Activated CD8-positive, alpha-beta memory T cell treated with anti-CD3 and anti-CD28 coated beads for 24 hours (primary cell): ENCODE measurements at regions not wholly inside any gene's neighbourhood (a gene's known extent, or its start where the extent isn't known, plus 50 kb on each side); places are given as distances from the start of the nearest gene placed in this dataset.

Experiments
- DNase-seq: peaks from one replicate; pipeline ENCODE4 v3.0.0-alpha.2; 2020

DNA sequence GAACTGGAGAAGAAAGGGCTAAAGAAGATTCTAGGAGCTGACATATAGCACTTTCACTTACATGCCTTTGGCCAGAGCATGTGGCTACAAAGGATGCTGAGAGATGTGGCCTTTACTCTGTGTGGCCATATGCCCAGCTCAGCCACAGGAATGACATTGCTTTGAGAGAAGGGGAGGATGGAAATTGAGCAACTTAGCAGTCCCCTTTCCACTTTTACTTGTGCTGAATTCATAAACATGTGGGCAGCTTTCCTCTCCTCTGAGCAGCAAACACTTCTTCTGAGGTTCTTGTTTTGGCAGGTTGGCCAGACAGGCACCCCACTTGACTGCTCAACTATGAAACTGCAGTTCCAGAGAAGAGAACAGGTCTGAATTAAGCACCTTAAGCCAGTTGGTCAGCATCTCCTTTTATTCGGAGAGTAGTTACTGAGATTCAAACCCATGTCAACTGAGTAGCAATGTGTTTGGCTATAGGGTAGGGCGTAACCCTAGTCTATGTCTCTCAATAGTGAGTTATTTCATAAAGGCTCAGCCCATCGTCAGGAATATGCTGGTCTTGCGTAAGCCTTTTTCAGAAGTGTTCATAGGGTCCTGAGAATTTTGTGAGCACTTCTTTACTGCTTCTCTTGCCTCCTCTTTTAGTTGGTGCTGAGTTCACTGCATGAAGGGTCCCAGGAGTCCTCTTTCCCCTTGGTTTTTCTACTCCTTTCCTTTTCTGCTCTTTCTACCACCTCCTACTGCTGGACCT is 134.5 kb downstream of the PALM2AKAP2 start:
- DNase-seq = peak; percentile 30

DNA sequence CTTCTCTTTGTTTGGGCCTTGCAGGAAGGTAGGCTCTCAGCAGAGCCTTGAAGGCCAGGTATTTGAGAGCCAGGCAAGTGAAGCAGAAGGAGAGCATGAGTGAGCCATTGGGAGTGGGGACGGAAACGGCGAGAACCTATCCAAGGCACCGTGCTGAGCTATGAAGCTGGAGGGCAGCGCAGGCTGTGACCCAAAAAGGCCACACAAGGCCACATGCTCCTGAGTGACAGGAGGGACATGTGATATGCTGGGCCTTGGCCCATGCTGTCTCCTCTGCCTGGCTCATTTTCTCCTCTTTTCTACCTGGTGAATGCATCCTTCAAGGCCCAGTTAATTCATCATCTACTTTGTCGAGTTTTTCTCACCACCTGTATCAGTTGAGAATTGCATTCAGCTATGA is 136.3 kb downstream of the PALM2AKAP2 start:
- DNase-seq = peak; percentile 26

DNA sequence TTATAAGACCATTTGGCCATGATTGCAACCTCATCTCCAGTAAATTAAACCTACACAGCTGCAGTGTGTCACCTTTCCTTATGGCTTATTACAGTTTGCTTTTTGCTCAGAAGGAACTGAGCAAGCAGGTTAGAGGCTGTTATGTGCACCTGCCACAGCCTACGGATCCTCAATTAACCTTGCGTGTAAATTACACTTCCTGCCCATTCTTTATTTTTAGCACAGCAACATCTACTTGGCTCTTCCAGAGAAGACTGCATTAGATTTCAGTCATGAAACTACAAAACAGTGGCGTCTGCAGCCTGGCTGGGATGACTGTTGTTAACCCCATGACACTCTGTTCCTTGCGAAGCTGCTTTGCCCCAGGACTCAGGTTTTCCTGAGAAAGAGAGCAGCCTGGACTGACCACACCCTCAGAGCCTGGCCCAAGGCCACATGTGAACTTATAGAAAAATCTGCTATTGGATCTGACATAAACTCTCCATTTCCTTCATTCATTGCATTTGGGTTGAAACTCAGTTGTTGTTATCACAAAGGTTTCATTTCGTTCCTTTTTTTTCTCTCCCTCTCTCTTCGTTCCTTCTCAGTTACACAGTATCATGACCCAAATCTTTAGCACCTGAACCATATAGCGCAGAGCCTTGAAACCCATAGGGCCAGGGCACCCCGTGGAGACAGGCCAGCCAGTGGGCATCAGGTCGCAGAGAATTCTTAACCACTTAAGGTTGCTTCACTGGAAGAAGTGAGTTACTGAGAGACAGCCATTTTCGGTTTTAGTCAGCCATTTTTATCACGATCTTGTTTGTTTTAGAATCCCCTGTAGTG is 138.6 kb downstream of the PALM2AKAP2 start:
- DNase-seq = peak; percentile 53

DNA sequence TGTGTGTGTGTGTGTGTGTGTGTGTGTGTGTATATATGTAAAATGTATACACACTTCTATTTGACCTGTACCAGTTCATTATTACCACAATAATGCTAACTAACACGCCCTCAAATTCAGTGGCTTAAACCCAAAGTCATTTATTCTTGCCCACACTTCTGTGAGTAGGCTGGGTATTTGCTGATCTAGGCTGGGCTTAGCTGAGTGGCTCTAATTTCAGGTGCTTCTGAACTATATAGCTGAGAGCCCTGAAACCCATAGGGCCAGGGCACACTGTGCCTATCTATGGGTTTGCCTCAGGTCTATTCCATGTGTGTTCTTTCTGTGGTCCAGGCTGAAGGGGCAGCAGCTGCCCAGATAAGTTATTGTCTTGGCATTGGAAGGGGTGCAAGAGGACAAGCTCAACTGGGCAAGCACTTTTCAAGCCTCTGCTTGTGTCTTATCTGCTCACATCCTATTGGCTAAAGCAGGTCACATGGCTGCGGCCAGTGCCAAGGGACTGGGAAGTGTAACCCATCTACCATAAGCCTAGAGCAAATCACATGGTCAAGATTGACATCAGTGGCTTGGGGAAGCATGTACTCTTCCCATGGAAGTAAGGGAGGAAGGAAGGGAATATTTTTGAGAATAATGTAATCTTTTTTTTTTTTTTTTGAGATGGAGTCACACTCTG is 139.9 kb downstream of the PALM2AKAP2 start:
- DNase-seq = no peak

DNA sequence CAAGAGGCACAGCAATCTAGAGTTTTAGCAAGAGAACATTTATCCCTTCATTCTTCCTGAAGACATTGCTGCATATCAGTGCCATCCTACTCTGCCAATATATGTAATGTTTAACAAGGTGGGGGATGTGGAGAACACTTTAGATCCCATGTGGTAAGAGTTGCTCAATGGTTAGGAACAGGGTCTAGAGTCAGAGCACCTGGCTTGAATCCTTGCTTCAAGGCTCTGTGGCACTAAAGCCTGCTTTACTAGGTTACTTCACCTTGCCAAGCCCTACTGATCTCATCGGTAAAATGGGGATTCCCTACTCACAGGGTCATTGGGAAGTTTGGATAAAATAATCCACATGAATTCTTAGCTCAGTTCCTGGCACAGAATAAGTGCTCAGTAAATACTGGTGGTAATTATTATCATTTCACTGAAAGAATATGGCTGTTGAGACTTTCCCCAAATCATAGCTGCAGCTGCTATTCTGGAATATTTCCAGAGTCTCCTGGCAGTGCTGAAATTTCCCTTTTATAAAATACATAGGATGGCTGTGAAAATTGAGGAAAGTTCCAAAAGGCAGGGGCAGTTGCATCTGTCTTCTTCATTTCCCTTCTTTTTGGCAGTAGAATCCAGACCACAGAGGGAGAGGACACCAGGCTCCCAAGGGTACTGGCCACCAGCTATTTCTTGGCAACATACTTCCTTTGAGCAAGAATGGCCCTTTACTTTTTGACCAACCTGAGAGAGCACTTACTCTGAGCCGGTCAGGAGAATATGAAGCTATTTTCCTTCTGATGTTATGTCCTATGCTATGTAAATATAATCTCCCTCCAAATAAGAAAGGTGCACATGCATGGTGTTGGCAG is 142.8 kb downstream of the PALM2AKAP2 start:
- no peak for DNase-seq

DNA sequence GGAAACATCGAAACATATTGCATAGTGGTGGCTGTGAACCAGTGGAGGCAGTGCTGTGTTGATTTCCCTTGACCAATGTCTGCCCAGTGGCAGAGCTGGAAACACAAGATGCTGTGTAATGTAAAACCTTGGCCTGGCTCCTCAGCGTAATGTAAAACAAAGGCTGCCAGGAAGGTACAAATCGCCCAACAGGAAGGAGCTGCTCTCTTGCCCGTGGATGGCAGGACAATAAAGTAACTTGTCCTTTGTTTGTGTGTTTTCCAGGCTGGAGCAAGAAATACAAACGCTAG is 143.4 kb downstream of the PALM2AKAP2 start:
- no peak for DNase-seq

DNA sequence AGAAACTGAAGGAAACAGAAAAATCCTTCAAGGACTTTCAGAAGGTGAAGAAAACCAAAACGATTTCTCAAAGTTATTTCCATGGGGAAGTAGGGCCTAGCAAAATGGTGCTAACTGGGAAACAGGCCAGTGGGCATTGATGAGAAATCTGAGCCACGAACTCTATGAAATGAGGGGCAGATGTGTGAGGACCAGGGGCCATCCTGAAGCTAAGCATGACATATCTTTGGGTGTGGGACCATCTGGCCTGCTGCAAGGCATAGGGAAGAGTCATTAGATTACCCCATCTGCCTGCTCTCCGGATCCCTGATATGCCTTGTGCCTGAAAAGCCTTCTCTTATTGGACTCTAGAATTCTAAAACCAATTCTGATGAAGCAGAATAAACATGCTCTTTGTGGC is 143.8 kb downstream of the PALM2AKAP2 start:
- no peak for DNase-seq

DNA sequence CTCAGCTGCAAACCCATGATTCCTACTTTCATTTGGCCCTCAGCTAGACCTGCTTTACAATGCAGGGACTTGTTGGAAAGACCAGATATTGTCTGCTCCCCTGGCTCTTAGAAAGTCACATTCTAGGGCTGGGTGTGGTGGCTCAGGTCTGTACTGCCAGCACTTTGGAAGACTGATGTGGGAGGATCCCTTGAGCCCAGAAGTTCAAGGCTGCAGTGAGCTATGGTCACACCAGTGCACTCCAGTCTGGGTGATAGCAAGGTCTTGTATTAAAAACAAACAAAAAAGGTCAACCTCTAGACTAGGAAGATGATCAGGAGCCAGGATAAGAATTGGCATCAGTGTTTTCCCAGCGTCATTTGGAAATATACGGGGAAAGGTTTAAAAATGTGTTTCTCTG is 145.8 kb downstream of the PALM2AKAP2 start:
- no peak for DNase-seq

DNA sequence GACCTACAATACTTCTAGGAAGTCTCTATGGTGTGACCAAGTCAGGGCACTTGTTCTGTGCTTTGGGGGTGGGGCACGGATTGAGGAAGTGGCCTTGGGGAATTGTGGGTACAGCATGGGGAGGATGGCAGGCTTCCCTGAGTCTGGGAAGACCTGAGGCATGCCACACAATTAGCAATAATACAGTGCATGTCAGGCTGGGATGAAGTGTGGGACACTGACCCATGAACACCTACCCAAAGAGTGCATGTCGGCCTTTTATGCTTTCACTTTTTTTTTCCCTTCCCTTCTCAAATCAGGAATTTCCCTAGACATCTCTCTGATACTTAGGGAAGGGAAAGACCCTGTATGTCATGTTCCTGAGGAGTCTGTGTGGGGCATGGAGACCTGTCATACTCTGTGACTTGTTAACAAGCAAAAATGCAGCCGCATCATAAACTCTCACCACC is 146.4 kb downstream of the PALM2AKAP2 start:
- DNase-seq = no peak

DNA sequence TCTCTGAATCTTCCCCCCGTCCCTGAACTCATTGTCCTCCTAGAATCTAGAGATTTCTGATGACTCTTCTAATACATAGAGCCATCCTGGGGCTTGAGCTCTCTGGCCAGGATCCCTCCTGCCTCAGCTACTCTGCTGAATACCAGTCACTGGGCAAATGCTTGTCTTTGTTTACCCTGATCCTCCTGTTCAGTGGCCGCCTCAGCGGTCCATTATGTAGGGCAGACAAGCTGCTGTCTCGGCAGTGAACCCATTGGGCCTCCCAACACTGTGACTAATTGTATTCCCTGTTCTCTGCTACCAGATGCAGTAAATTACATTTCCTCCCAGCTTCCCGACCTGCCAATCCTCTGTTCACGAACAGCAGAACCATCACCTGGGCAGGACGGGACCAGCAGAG is 151.6 kb downstream of the PALM2AKAP2 start:
- DNase-seq = no peak

DNA sequence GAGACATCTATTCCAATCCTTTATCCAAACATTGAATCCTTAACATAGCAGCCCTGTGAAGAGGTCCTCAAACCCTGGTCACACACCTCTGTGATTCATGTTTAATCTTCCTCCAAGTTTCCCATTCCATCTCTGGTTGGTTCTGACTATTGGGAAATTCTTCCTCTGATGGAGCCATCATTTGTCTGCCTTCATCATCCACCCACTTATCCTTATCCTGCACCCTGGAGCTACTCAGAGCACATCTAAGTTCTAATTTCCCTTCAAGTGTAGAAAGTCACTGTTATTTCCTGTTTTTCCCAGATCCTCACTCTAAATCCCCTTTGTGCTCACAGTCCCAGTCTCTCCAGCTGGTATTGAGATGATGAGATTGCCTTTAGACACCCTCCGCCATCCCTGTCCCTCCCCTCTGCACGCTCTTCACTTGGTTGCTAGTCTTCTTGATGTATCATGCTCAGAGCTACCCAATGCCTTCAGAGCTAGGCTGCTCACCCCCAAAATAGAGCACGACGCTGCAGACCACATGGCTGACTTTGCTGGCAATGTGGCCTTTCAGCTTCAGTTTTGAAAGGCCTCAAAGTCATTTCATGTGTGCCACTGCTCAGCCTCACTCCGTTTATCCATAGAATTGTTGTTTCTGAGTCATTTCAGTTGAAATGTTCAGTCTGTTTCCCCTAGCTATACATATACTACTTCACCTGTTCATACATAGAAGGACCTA is 154.3 kb downstream of the PALM2AKAP2 start:
- no peak for DNase-seq

DNA sequence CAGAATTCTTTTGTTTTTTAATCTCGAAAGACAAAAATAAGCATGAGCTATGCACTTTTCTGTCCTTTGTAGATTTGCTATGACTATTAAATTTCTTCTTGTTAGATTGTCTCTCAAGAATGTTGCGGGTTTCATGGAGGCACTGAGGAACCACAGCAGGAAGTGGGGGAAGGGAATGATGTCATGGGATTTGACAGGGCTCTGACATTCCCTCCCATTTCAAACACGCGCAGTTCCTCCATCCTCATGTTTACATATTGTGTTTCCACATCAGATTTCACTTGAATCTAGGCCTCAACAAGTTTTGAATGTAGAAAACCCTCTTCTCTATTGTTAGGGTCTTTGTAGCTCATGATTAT is 154.8 kb downstream of the PALM2AKAP2 start:
- no peak for DNase-seq

DNA sequence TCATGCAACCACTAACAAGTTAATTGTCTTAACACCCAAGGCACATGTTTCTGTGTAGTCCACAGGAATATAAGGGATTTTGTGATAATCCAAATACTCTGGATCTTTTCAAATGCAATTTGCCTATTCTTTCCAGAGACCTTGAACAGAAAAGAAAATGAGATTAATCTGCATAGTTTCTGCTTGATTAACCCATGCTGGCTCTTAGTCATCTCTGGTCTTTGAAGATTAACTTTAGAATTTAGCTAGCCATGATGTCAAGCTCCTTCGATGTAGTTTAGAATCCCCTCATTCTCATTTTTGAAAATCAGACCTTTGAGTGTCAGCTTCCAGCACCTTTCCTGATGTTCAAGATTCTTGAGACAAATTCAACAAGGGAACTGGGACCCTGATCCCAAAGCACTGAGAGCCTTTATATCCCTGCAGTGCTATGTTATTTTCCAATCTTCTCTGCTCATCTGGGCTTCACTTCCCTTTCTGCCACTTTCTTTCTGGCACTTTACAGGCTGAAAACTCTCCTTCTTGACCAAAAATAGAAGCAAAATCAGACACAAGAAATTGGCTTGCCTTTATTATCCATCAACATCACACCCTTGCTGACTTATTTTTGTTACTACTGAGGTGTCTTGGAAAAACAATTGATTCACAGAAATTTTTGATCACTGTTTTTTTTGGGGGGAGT is 155.5 kb downstream of the PALM2AKAP2 start:
- no peak for DNase-seq

DNA sequence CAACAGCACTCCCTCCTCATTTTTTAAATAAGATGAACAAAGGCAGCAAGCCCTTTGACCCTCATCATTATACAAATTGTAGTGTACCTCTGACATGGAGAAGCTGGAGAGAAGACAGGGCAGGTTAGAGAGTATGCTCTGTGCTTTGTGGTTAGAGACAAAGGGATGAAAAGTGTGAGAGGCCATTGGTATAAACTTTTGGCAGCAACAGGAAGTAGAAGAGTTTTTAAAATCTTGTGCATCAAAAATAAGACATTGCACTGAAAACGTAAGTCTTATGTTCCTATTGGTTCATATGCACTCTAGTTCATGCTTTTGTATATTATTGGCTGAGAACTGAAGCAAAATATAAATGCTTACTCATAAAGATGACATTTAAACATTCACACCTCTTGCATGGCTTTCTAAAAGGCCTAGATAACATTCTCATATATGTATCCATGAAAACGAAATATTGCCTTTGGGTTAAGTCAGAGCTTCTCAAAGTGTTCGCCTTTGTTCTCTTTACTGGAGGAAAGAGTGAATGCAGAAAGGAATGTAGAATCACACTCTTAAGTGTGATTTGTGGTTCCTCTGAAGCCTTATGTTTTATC is 158.0 kb downstream of the PALM2AKAP2 start:
- DNase-seq = no peak

DNA sequence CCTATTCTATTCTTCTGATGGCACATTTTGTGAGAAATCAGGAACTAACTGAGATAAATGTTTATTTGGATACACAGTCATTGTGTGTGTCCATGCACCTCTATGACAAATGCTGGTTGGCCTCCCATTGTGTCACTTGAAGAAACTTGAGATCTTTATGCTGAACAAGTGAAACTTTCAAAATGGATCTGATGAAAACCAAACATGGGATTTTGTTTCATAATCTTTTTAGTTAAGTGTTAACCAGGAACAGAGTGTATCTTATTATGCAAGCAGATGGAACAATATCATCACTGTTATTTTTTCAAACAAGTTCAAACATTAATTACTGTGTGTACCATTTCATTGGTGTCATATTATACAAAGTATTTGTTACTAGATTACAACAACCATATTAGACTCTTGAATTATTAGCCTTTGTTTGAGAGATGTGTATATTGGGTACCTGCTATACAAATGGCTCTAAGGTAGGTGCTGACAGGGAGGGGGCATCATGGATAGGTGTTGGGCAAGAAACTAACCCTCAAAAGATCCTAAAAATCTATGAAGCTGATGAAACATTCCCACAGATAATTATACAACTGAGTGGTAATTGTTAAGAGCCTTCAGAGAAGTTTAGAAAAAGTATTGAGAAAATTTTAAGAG is 159.8 kb downstream of the PALM2AKAP2 start:
- DNase-seq = no peak

DNA sequence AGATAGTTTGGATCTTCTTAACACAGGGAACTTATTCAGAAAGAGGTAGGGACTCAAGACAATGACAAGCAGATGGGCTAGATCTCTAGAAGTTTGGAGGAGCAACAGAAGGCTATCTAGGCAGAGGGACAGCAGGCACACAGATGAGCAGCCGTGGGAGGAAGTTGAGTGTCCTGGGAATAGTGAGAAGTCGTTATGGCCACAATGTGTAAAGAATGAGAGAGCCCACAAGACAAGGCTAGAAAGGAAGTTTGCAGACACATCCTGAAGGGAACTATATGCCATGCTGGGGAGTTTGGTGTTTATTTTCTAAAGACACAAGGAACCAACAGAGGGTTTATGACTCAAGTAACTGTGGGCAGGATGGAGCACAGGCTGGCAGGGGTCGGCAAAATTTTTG is 160.6 kb downstream of the PALM2AKAP2 start:
- no peak for DNase-seq

DNA sequence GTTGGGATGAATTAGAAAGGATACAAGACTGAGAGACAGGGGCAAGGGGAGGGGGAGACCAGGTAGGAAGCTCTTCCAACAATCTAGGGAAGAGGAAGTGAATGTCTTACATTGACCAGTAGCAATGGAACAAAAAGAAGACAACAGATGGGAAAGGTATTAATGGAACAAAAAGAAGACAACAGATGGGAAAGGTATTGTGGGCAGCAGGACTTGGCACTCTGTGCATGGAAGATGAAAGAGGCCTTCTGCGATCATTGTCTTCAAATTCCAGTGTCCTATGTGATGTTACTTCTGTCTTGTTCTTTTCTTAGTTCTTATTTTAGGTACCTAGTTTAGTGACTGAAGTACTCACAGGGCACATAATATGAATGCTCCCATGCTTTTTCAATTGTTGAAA is 161.8 kb downstream of the PALM2AKAP2 start:
- no peak for DNase-seq

DNA sequence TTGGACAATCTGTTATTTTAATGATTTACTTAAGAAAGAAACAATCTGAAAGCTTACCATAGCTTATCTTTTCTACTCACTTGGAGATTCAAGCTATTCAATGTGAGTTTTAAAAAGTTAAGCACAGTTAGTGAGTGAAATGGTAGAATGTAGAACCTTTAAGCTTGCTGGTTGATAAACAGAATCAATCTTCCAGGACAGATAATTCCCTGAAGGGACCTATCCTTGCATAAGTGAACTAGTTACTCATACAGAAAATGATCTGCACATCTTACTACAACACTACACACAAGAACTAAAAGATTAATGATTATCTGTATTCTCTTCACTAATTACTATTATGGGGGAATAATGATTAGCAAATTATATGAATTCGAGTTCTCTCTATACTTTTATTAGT is 165.6 kb downstream of the PALM2AKAP2 start:
- no peak for DNase-seq

DNA sequence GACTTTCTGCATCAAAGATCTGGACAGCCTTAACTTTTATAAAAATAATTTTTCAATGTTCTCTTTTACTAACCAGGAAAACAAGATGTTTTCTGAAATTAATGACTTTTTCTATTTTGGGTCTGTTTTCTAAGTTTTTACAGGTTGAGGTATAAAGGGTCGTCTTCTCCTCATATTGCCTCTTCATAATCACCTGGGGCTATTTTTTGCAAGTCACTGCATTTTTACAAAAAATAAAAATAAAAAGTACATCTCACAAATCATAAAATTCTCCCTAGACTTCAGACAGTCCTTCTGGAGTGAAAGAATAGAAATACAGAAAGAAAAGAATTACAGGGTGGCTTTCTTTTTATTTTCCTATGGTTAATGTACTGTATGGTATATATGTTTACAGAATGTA is 168.5 kb downstream of the PALM2AKAP2 start:
- DNase-seq = no peak

DNA sequence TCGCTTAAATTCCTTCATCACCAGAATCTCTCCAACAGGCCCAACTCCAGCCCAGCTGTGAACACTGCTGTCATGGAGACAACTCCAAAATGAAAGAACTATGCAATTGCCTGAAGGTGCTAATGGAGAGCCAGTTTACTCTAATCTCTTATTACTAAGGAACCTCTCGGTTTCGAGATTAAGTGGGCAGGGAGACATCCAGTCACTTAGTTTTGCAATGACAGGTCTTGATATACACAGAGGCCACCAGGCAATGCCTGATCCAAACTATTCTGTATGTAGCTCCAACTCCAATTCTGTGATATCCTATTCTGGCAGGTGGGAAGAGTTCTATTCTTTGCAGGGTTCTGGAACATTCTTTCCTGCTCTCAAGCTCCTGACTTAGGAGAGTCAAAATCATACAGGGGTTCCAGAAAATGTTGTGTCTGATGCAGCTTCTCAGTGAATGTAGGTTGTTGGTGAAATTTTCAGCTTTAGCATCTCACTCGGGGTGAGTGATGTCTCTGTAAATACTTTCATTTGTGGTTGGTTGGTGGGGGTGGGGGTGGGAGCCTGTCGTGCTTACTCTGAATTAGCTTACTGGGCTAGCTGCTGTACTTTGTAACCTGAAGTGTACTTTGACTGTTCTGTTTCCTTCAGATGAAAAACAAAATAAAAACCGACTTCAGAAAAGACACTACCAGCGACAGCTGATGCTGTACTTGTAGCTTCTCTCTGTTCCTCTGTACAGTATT is 170.9 kb downstream of the PALM2AKAP2 start:
- no peak for DNase-seq
